Dedifferentiated amniotic fluid mesenchymal stem cell (primary cell): ENCODE measurements at regions not wholly inside any gene's neighbourhood (a gene's known extent, or its start where the extent isn't known, plus 50 kb on each side); places are given as distances from the start of the nearest gene placed in this dataset.
"Not testable (repeated sequence)": the region's sequence is repeated elsewhere in the genome, so short reads cannot be mapped to it uniquely, and the experiment has no call there.

Experiments used
- DNase-seq: peaks from one replicate; pipeline ENCODE4 v3.0.0-alpha.2; 2016; ENCODE audit errors: extremely low spot score

- no peak for DNase-seq
Observed at GRCh38 chr3:31096661-31097395, 202.4 kb upstream of the GADL1 start.

GRCh38 chr3:31100519-31100918 lies 206.1 kb upstream of the GADL1 start:
- DNase-seq: no peak

- DNase-seq: not testable (repeated sequence)
Observed at GRCh38 chr3:31101285-31101684, 206.8 kb upstream of the GADL1 start.

GRCh38 chr3:31102196-31102879 lies 207.9 kb upstream of the GADL1 start:
- no peak for DNase-seq

- DNase-seq: no peak
Observed at GRCh38 chr3:31103181-31103580, 208.7 kb upstream of the GADL1 start.

GRCh38 chr3:31103623-31104180 lies 209.2 kb upstream of the GADL1 start:
- DNase-seq: no peak

- no peak for DNase-seq
Observed at GRCh38 chr3:31105011-31105410, 210.6 kb upstream of the GADL1 start.

- peak; percentile 58 for DNase-seq
Observed at GRCh38 chr3:31105438-31106077, 211.1 kb upstream of the GADL1 start.

- no peak for DNase-seq
Observed at GRCh38 chr3:31106204-31106603, 211.7 kb upstream of the GADL1 start.

- DNase-seq: no peak
Observed at GRCh38 chr3:31106912-31107311, 212.5 kb upstream of the GADL1 start.

GRCh38 chr3:31114929-31115283 lies 220.4 kb upstream of the GADL1 start:
- no peak for DNase-seq

- not testable (repeated sequence) for DNase-seq
Observed at GRCh38 chr3:31115531-31115930, 221.1 kb upstream of the GADL1 start.

- DNase-seq: no peak
Observed at GRCh38 chr3:31116651-31117050, 222.2 kb upstream of the GADL1 start.

- DNase-seq: no peak
Observed at GRCh38 chr3:31117854-31118253, 223.4 kb upstream of the GADL1 start.

GRCh38 chr3:31124373-31124772 lies 229.9 kb upstream of the GADL1 start:
- no peak for DNase-seq

- DNase-seq: no peak
Observed at GRCh38 chr3:31125413-31126020, 231.1 kb upstream of the GADL1 start.

GRCh38 chr3:31129241-31129640 lies 234.8 kb upstream of the GADL1 start:
- DNase-seq: no peak

GRCh38 chr3:31132132-31132769 lies 237.8 kb upstream of the GADL1 start:
- no peak for DNase-seq

GRCh38 chr3:31133541-31133940 lies 239.1 kb upstream of the GADL1 start:
- no peak for DNase-seq

- DNase-seq: no peak
Observed at GRCh38 chr3:31135546-31135945, 241.1 kb upstream of the GADL1 start.

GRCh38 chr3:31137718-31138465 lies 243.4 kb upstream of the GADL1 start:
- no peak for DNase-seq
